WTC11 (cell line): ENCODE measurements at regions not wholly inside any gene's neighbourhood (a gene's known extent, or its start where the extent isn't known, plus 50 kb on each side); places are given as distances from the start of the nearest gene placed in this dataset.

Source experiments
- FOXP1 ChIP-seq: sonication (generic); formaldehyde crosslinking; IDR thresholded peaks from 2 replicates; pipeline ENCODE4 v1.8.0; 2022; ENCODE audit warnings: missing genetic modification reagents, mild to moderate bottlenecking, moderate library complexity, borderline replicate concordance
- TF ChIP-seq, protein P1 (sequence below): fragments of 200-600 bp; IDR thresholded peaks from 2 replicates; pipeline ENCODE4 v1.8.0; 2022; ENCODE audit warnings: antibody characterized with exemption
- TF ChIP-seq, protein P2 (sequence below): sonication (generic); formaldehyde crosslinking; conservative IDR thresholded peaks from 2 replicates; pipeline ENCODE4 v1.8.1; 2022; ENCODE audit warnings: mild to moderate bottlenecking, missing genetic modification reagents
- TF ChIP-seq, protein P3 (sequence below): sonication (generic); formaldehyde crosslinking; conservative IDR thresholded peaks from 2 replicates; pipeline ENCODE4 v1.8.1; 2023; ENCODE audit warnings: mild to moderate bottlenecking, low read depth, missing genetic modification reagents, moderate library complexity
- TF ChIP-seq, protein P4 (sequence below): sonication (generic); formaldehyde crosslinking; IDR thresholded peaks from 2 replicates; pipeline ENCODE4 v1.8.1; 2022; ENCODE audit warnings: mild to moderate bottlenecking, moderate library complexity, missing genetic modification reagents

DNA sequence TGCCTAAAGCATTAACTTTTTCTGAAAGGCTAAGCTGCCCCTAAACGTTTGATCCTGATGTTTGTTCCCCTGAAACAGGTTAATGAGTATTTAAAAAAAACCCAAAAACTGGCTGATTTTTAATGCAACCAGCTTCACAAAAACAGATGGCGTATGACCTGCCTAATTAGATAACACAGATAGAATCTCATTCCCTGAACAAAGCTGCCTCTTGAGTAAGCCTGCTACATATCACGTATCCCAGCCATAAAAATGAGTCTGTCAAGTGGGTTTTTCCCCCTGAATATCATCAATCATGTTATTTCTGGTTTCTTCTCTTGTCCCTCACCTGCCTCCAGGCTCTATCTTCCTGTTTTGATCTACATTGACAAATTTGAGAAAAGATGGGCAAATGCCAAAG, 154.2 kb upstream of the FAM9B start:
- TF ChIP-seq, protein P1, sequence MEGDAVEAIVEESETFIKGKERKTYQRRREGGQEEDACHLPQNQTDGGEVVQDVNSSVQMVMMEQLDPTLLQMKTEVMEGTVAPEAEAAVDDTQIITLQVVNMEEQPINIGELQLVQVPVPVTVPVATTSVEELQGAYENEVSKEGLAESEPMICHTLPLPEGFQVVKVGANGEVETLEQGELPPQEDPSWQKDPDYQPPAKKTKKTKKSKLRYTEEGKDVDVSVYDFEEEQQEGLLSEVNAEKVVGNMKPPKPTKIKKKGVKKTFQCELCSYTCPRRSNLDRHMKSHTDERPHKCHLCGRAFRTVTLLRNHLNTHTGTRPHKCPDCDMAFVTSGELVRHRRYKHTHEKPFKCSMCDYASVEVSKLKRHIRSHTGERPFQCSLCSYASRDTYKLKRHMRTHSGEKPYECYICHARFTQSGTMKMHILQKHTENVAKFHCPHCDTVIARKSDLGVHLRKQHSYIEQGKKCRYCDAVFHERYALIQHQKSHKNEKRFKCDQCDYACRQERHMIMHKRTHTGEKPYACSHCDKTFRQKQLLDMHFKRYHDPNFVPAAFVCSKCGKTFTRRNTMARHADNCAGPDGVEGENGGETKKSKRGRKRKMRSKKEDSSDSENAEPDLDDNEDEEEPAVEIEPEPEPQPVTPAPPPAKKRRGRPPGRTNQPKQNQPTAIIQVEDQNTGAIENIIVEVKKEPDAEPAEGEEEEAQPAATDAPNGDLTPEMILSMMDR = no peak
- TF ChIP-seq, protein P2, sequence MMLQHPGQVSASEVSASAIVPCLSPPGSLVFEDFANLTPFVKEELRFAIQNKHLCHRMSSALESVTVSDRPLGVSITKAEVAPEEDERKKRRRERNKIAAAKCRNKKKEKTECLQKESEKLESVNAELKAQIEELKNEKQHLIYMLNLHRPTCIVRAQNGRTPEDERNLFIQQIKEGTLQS = no peak
- TF ChIP-seq, protein P3, sequence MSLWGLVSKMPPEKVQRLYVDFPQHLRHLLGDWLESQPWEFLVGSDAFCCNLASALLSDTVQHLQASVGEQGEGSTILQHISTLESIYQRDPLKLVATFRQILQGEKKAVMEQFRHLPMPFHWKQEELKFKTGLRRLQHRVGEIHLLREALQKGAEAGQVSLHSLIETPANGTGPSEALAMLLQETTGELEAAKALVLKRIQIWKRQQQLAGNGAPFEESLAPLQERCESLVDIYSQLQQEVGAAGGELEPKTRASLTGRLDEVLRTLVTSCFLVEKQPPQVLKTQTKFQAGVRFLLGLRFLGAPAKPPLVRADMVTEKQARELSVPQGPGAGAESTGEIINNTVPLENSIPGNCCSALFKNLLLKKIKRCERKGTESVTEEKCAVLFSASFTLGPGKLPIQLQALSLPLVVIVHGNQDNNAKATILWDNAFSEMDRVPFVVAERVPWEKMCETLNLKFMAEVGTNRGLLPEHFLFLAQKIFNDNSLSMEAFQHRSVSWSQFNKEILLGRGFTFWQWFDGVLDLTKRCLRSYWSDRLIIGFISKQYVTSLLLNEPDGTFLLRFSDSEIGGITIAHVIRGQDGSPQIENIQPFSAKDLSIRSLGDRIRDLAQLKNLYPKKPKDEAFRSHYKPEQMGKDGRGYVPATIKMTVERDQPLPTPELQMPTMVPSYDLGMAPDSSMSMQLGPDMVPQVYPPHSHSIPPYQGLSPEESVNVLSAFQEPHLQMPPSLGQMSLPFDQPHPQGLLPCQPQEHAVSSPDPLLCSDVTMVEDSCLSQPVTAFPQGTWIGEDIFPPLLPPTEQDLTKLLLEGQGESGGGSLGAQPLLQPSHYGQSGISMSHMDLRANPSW (CRISPR knock-in tag) = no peak
- TF ChIP-seq, protein P4, sequence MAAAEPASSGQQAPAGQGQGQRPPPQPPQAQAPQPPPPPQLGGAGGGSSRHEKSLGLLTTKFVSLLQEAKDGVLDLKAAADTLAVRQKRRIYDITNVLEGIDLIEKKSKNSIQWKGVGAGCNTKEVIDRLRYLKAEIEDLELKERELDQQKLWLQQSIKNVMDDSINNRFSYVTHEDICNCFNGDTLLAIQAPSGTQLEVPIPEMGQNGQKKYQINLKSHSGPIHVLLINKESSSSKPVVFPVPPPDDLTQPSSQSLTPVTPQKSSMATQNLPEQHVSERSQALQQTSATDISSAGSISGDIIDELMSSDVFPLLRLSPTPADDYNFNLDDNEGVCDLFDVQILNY (CRISPR knock-in tag) = no peak
- no peak for TF ChIP-seq FOXP1
